Mesendoderm (in vitro differentiated cells): ENCODE measurements at regions not wholly inside any gene's neighbourhood (a gene's known extent, or its start where the extent isn't known, plus 50 kb on each side); places are given as distances from the start of the nearest gene placed in this dataset.

ENCODE experiments used
- DNase-seq: peaks from one replicate; pipeline ENCODE4 v3.0.0; 2013
- H2AK5ac ChIP-seq: 2 replicates; pipeline ENCODE4 v1.6.1; 2013; ENCODE audit warnings: low read length, inconsistent platforms
- H2BK120ac ChIP-seq: 2 replicates; pipeline ENCODE4 v1.6.1; 2013; ENCODE audit warnings: low read depth, mild to moderate bottlenecking, low read length, moderate library complexity, mixed read lengths
- H2BK15ac ChIP-seq: replicated peaks from 2 replicates; pipeline ENCODE4 v1.6.1; 2013; ENCODE audit warnings: low read depth, mild to moderate bottlenecking, moderate library complexity
- H2BK5ac ChIP-seq: 2 replicates; pipeline ENCODE4 v1.6.1; 2013; ENCODE audit warnings: low read length, inconsistent platforms
- H3K18ac ChIP-seq: 2 replicates; pipeline ENCODE4 v1.6.1; 2013; ENCODE audit warnings: mild to moderate bottlenecking, low read length, mixed read lengths
- H3K23ac ChIP-seq: one replicate; pipeline ENCODE4 v1.6.1; 2013; ENCODE audit warnings: low read length
- H3K27ac ChIP-seq: 2 replicates; pipeline ENCODE4 v1.5.1; 2013; ENCODE audit warnings: low read depth, mild to moderate bottlenecking, inconsistent platforms, low read length, moderate library complexity
- H3K27me3 ChIP-seq: 2 replicates; pipeline ENCODE4 v1.6.1; 2013; ENCODE audit warnings: low read length, control low read depth, mild to moderate bottlenecking, inconsistent platforms; ENCODE audit not compliant: insufficient read depth, poor library complexity
- H3K36me3 ChIP-seq: 2 replicates; pipeline ENCODE4 v1.6.1; 2013; ENCODE audit warnings: low read length, inconsistent platforms; ENCODE audit not compliant: control insufficient read depth, insufficient read depth
- H3K4ac ChIP-seq: one replicate; pipeline ENCODE4 v1.6.1; 2013; ENCODE audit warnings: low read depth, mild to moderate bottlenecking, low read length, moderate library complexity
- H3K4me1 ChIP-seq: 2 replicates; pipeline ENCODE4 v1.6.1; 2013; ENCODE audit warnings: low read depth, low read length, inconsistent platforms; ENCODE audit not compliant: control insufficient read depth
- H3K4me2 ChIP-seq: 2 replicates; pipeline ENCODE4 v1.6.1; 2013; ENCODE audit warnings: low read length
- H3K4me3 ChIP-seq: 2 replicates; pipeline ENCODE4 v1.5.1; 2013; ENCODE audit warnings: mild to moderate bottlenecking, low read length
- H3K56ac ChIP-seq: one replicate; pipeline ENCODE4 v1.6.1; 2013; ENCODE audit warnings: low read length
- H3K79me1 ChIP-seq: 2 replicates; pipeline ENCODE4 v1.6.1; 2013; ENCODE audit warnings: low read length, inconsistent platforms
- H3K79me2 ChIP-seq: 2 replicates; pipeline ENCODE4 v1.6.1; 2013; ENCODE audit warnings: mild to moderate bottlenecking, low read length; ENCODE audit not compliant: control insufficient read depth, insufficient read depth
- H3K9ac ChIP-seq: 2 replicates; pipeline ENCODE4 v1.6.1; 2013; ENCODE audit warnings: low read length, inconsistent platforms
- H4K5ac ChIP-seq: one replicate; pipeline ENCODE4 v1.6.1; 2013; ENCODE audit warnings: low read length
- H4K8ac ChIP-seq: one replicate; pipeline ENCODE4 v1.6.1; 2013; ENCODE audit warnings: low read depth, mild to moderate bottlenecking, control low read depth, low read length, moderate library complexity
- WGBS: extraction: QIAGEN DNeasy Blood & Tissue Kit; methylation state at CpG from one replicate; pipeline ENCODE4 v1.1.7; 2013; ENCODE audit warnings: low lambda C conversion rate, missing lambda C conversion rate; ENCODE audit not compliant: insufficient coverage; ENCODE audit errors: extremely low coverage; 5-methylcytosine and 5-hydroxymethylcytosine counted together

GRCh38 chr17:72560303-72561247 lies 439.8 kb downstream of the SOX9 start:
- no peak overlapping the region for H3K27ac ChIP-seq
- no peak overlapping the region for H4K8ac ChIP-seq
- H3K27me3 ChIP-seq: no peaks in the 10 kb centered on the region
- H4K5ac ChIP-seq: no peak overlapping the region
- H3K56ac ChIP-seq: no peak overlapping the region
- no peak overlapping the region for H2BK5ac ChIP-seq
- H3K36me3 ChIP-seq: no peaks in the 10 kb centered on the region
- H3K9ac ChIP-seq: no peak overlapping the region
- H3K23ac ChIP-seq: no peak overlapping the region
- H3K18ac ChIP-seq: no peak overlapping the region
- no peaks in the 10 kb centered on the region for H3K4me1 ChIP-seq
- no peak overlapping the region for H3K4me2 ChIP-seq
- peak; percentile 74 for DNase-seq
- no peak overlapping the region for H3K4me3 ChIP-seq
- H3K4ac ChIP-seq: no peak overlapping the region
- no CpG with 5 or more reads among the region's 24 CpGs for WGBS
- H2BK15ac ChIP-seq: no peak overlapping the region
- H3K79me2 ChIP-seq: no peaks in the 10 kb centered on the region
- H2AK5ac ChIP-seq: no peak overlapping the region
- no peak overlapping the region for H2BK120ac ChIP-seq
- H3K79me1 ChIP-seq: no peaks in the 10 kb centered on the region

GRCh38 chr17:72561266-72561665 lies 440.4 kb downstream of the SOX9 start:
- no peak overlapping the region for H3K23ac ChIP-seq
- no peak overlapping the region for H3K9ac ChIP-seq
- WGBS: no CpG with 5 or more reads among the region's 5 CpGs
- H3K79me1 ChIP-seq: no peaks in the 10 kb centered on the region
- H2AK5ac ChIP-seq: no peak overlapping the region
- no peak overlapping the region for H3K4me2 ChIP-seq
- no peak overlapping the region for H3K18ac ChIP-seq
- no peak overlapping the region for H3K4ac ChIP-seq
- no peak for DNase-seq
- no peak overlapping the region for H4K8ac ChIP-seq
- H4K5ac ChIP-seq: no peak overlapping the region
- H2BK15ac ChIP-seq: no peak overlapping the region
- no peaks in the 10 kb centered on the region for H3K27me3 ChIP-seq
- no peak overlapping the region for H3K4me3 ChIP-seq
- no peaks in the 10 kb centered on the region for H3K4me1 ChIP-seq
- H2BK120ac ChIP-seq: no peak overlapping the region
- no peak overlapping the region for H2BK5ac ChIP-seq
- no peaks in the 10 kb centered on the region for H3K36me3 ChIP-seq
- no peaks in the 10 kb centered on the region for H3K79me2 ChIP-seq
- H3K56ac ChIP-seq: no peak overlapping the region
- H3K27ac ChIP-seq: no peak overlapping the region

- no peak overlapping the region for H3K27ac ChIP-seq
These were observed 440.9 kb downstream of the SOX9 start for GRCh38 chr17:72561680-72562079.

GRCh38 chr17:72562615-72563188 lies 441.9 kb downstream of the SOX9 start:
- H3K27ac ChIP-seq: no peak overlapping the region
- no peak overlapping the region for H3K56ac ChIP-seq
- no CpG with 5 or more reads among the region's 7 CpGs for WGBS
- no peak overlapping the region for H2BK120ac ChIP-seq
- H4K8ac ChIP-seq: no peak overlapping the region
- H3K36me3 ChIP-seq: no peaks in the 10 kb centered on the region
- H3K23ac ChIP-seq: no peak overlapping the region
- no peak overlapping the region for H2BK15ac ChIP-seq
- no peak overlapping the region for H3K18ac ChIP-seq
- no peak overlapping the region for H3K4me2 ChIP-seq
- H3K79me1 ChIP-seq: no peaks in the 10 kb centered on the region
- H3K79me2 ChIP-seq: no peaks in the 10 kb centered on the region
- no peak overlapping the region for H3K9ac ChIP-seq
- no peak for DNase-seq
- no peak overlapping the region for H4K5ac ChIP-seq
- H3K4ac ChIP-seq: no peak overlapping the region
- no peaks in the 10 kb centered on the region for H3K27me3 ChIP-seq
- H2AK5ac ChIP-seq: no peak overlapping the region
- no peak overlapping the region for H2BK5ac ChIP-seq
- H3K4me3 ChIP-seq: no peak overlapping the region
- H3K4me1 ChIP-seq: no peaks in the 10 kb centered on the region

More at GRCh38 chr17:72561680-72562079, 440.9 kb downstream of the SOX9 start:
- no peaks in the 10 kb centered on the region for H3K36me3 ChIP-seq
- H3K79me2 ChIP-seq: no peaks in the 10 kb centered on the region
- no CpG with 5 or more reads among the region's 6 CpGs for WGBS
- no peak overlapping the region for H4K5ac ChIP-seq
- no peak overlapping the region for H3K4me2 ChIP-seq
- H3K4me1 ChIP-seq: no peaks in the 10 kb centered on the region
- H2AK5ac ChIP-seq: no peak overlapping the region
- H2BK15ac ChIP-seq: no peak overlapping the region
- H2BK5ac ChIP-seq: no peak overlapping the region
- DNase-seq: no peak
- no peak overlapping the region for H3K4me3 ChIP-seq
- no peak overlapping the region for H4K8ac ChIP-seq
- no peak overlapping the region for H3K4ac ChIP-seq
- H3K9ac ChIP-seq: no peak overlapping the region
- H3K18ac ChIP-seq: no peak overlapping the region
- H3K56ac ChIP-seq: no peak overlapping the region
- no peak overlapping the region for H3K23ac ChIP-seq
- H3K79me1 ChIP-seq: no peaks in the 10 kb centered on the region
- H2BK120ac ChIP-seq: no peak overlapping the region
- no peaks in the 10 kb centered on the region for H3K27me3 ChIP-seq

- Histone ChIP-seq H3K4me1 (no peaks in the 10 kb centered on the region), H3K4me3 (no peak overlapping the region), H3K79me2 (no peaks in the 10 kb centered on the region), H2BK120ac (no peak overlapping the region), H3K36me3 (no peaks in the 10 kb centered on the region), H2AK5ac (no peak overlapping the region), H3K27ac (no peak overlapping the region), H3K27me3 (no peaks in the 10 kb centered on the region), H3K56ac (no peak overlapping the region), H3K4ac (no peak overlapping the region), H3K4me2 (no peak overlapping the region), H4K5ac (no peak overlapping the region), H3K23ac (no peak overlapping the region), H3K79me1 (no peaks in the 10 kb centered on the region), H2BK15ac (no peak overlapping the region), H3K18ac (no peak overlapping the region), H3K9ac (no peak overlapping the region), H2BK5ac (no peak overlapping the region), H4K8ac (no peak overlapping the region)
- no CpG with 5 or more reads among the region's 7 CpGs for WGBS
- no peak for DNase-seq
These were observed 443.1 kb downstream of the SOX9 start for GRCh38 chr17:72563952-72564351.
